H1 (cell line): ENCODE measurements at regions not wholly inside any gene's neighbourhood (a gene's known extent, or its start where the extent isn't known, plus 50 kb on each side); places are given as distances from the start of the nearest gene placed in this dataset.

Experiments
- CTCF ChIA-PET: fragments of 300-600 bp; sonication (Branson Sonifier 250); formaldehyde crosslinking; loops from one replicate; lab custom pipeline; 2021; ENCODE audit not compliant: partially characterized antibody; lab: Charles Lee
- POLR2A ChIA-PET: fragments of 300-600 bp; sonication (Branson Sonifier 250); formaldehyde crosslinking; loops from one replicate; lab custom pipeline; 2021; ENCODE audit warnings: inconsistent platforms; ENCODE audit not compliant: partially characterized antibody; lab: Charles Lee
- DNase-seq, 2 experiments: peaks; one replicate each; pipeline versions ENCODE4 v3.0.0 to v3.0.0-alpha.2; 2010 to 2022; ENCODE audit warnings: low spot score in 2 of 2, low read depth in 1 of 2, mixed read lengths in 1 of 2
- FAIRE-seq: peaks from 2 replicates; lab custom pipeline; 2011; peaks lifted over from hg19 to GRCh38; lab: Jason Lieb, UNC
- H2AFZ ChIP-seq: 2 replicates; pipeline ENCODE4 v1.8.1; 2012; ENCODE audit warnings: low read length, inconsistent platforms
- H2AK5ac ChIP-seq: 2 replicates; pipeline ENCODE4 v1.6.1; 2013; ENCODE audit warnings: low read depth, low read length
- H2BK120ac ChIP-seq: replicated peaks from 2 replicates; pipeline ENCODE3; 2013; ENCODE audit warnings: low read depth, low read length, inconsistent platforms
- H2BK12ac ChIP-seq: 2 replicates; pipeline ENCODE4 v1.6.1; 2013; ENCODE audit warnings: low read depth, low read length
- H2BK15ac ChIP-seq: 2 replicates; pipeline ENCODE4 v1.6.1; 2013; ENCODE audit warnings: low read length
- H2BK20ac ChIP-seq: 2 replicates; pipeline ENCODE4 v1.6.1; 2013; ENCODE audit warnings: low read length
- H2BK5ac ChIP-seq: 2 replicates; pipeline ENCODE4 v1.6.1; 2013; ENCODE audit warnings: low read depth, low read length
- H3K14ac ChIP-seq: 2 replicates; pipeline ENCODE4 v1.6.1; 2013; ENCODE audit warnings: inconsistent platforms; ENCODE audit not compliant: insufficient read length
- H3K18ac ChIP-seq: 2 replicates; pipeline ENCODE4 v1.6.1; 2013; ENCODE audit warnings: low read length; ENCODE audit errors: extremely low read depth
- H3K23ac ChIP-seq: 2 replicates; pipeline ENCODE4 v1.6.1; 2013; ENCODE audit warnings: inconsistent platforms; ENCODE audit not compliant: insufficient read length
- H3K23me2 ChIP-seq: 2 replicates; pipeline ENCODE4 v1.6.1; 2013; ENCODE audit warnings: low read depth, low read length
- H3K27ac ChIP-seq: 2 replicates; pipeline ENCODE4 v1.6.1; 2011; ENCODE audit warnings: low read depth, low read length, inconsistent platforms
- H3K27me3 ChIP-seq, 4 experiments: replicated peaks in 1 of 4; 1 replicate in 1 of 4; 2 replicates in 3 of 4; pipeline versions ENCODE4 v1.6.1 to v1.8.1; 2011 to 2013; ENCODE audit warnings: low read length in 3 of 4, mild to moderate bottlenecking in 3 of 4, inconsistent platforms in 2 of 4, mixed read lengths in 2 of 4, moderate library complexity in 1 of 4; ENCODE audit not compliant: control insufficient read depth in 3 of 4, insufficient read depth in 3 of 4; ENCODE audit errors: extremely low read depth in 1 of 4
- H3K36me3 ChIP-seq, 4 experiments: 2 replicates each; pipeline versions ENCODE4 v1.6.1 to v1.8.1; 2011 to 2013; ENCODE audit warnings: mild to moderate bottlenecking in 4 of 4, low read length in 3 of 4, moderate library complexity in 2 of 4, control low read depth in 1 of 4, inconsistent platforms in 1 of 4; ENCODE audit not compliant: insufficient read depth in 4 of 4, control insufficient read depth in 2 of 4
- H3K4ac ChIP-seq: replicated peaks from 2 replicates; pipeline ENCODE3; 2013; ENCODE audit warnings: low read length, low read depth, mixed read lengths, inconsistent platforms; ENCODE audit not compliant: insufficient read length
- H3K4me1 ChIP-seq, 4 experiments: replicated peaks in 1 of 4; 1 replicate in 1 of 4; 2 replicates in 3 of 4; pipeline versions ENCODE4 v1.6.1 to v1.8.1; 2011 to 2013; ENCODE audit warnings: low read length in 3 of 4, inconsistent platforms in 2 of 4, mixed read lengths in 1 of 4; ENCODE audit not compliant: insufficient read depth in 4 of 4, control insufficient read depth in 3 of 4
- H3K4me2 ChIP-seq, 2 experiments: 2 replicates each; pipeline versions ENCODE4 v1.6.1 to v1.8.1; 2011 to 2013; ENCODE audit warnings: low read depth in 2 of 2, low read length in 2 of 2, control low read depth in 1 of 2, inconsistent platforms in 1 of 2, mild to moderate bottlenecking in 1 of 2; ENCODE audit not compliant: insufficient read depth in 1 of 2
- H3K4me3 ChIP-seq, 4 experiments: fragments of 200-600, 300-600 bp in 1 of 4; sonication (generic), shearing (Covaris generic), sonication (Bioruptor Twin) in 1 of 4; 2 replicates each; pipeline versions ENCODE4 v1.5.1 to v1.8.1; 2011 to 2016; ENCODE audit warnings: low read length in 4 of 4, low read depth in 3 of 4, control low read depth in 2 of 4, inconsistent platforms in 2 of 4, mild to moderate bottlenecking in 2 of 4, mixed read lengths in 1 of 4, moderate library complexity in 1 of 4; ENCODE audit not compliant: insufficient read depth in 2 of 4; ENCODE audit errors: extremely low read depth in 1 of 4
- H3K56ac ChIP-seq: replicated peaks from 2 replicates; pipeline ENCODE3; 2013; ENCODE audit warnings: low read depth, mild to moderate bottlenecking, mixed read lengths, low read length, inconsistent platforms; ENCODE audit not compliant: insufficient read length
- H3K79me1 ChIP-seq: 2 replicates; pipeline ENCODE4 v1.6.1; 2013; ENCODE audit warnings: low read depth, low read length, control low read depth
- H3K79me2 ChIP-seq, 2 experiments: 2 replicates each; pipeline versions ENCODE4 v1.6.1 to v1.8.1; 2012 to 2013; ENCODE audit warnings: low read length in 2 of 2, mild to moderate bottlenecking in 2 of 2, inconsistent platforms in 1 of 2; ENCODE audit not compliant: insufficient read depth in 2 of 2, control insufficient read depth in 1 of 2
- H3K9ac ChIP-seq, 4 experiments: replicated peaks in 1 of 4; 1 replicate in 1 of 4; 2 replicates in 3 of 4; pipeline versions ENCODE4 v1.6.1 to v1.8.1; 2011 to 2013; ENCODE audit warnings: low read depth in 3 of 4, low read length in 3 of 4, control low read depth in 2 of 4, mild to moderate bottlenecking in 2 of 4, moderate library complexity in 2 of 4, inconsistent platforms in 1 of 4; ENCODE audit errors: extremely low read depth in 1 of 4
- H3K9me3 ChIP-seq, 2 experiments: 2 replicates each; pipeline versions ENCODE4 v1.6.1 to v1.8.1; 2012 to 2013; ENCODE audit warnings: mild to moderate bottlenecking in 2 of 2, moderate library complexity in 2 of 2, control low read depth in 1 of 2, inconsistent platforms in 1 of 2, low read depth in 1 of 2, low read length in 1 of 2, mixed read lengths in 1 of 2; ENCODE audit not compliant: insufficient read depth in 2 of 2
- H4K20me1 ChIP-seq, 2 experiments: replicated peaks in 1 of 2; 2 replicates each; pipeline versions ENCODE3 to v1.8.1; 2011 to 2013; ENCODE audit warnings: inconsistent platforms in 2 of 2, low read length in 2 of 2, mild to moderate bottlenecking in 1 of 2; ENCODE audit not compliant: insufficient read depth in 2 of 2, control insufficient read depth in 1 of 2
- H4K5ac ChIP-seq: 2 replicates; pipeline ENCODE4 v1.6.1; 2013; ENCODE audit warnings: low read length, low read depth, mixed read lengths, inconsistent platforms; ENCODE audit not compliant: insufficient read length
- H4K8ac ChIP-seq: 2 replicates; pipeline ENCODE4 v1.8.0; 2013; ENCODE audit warnings: mild to moderate bottlenecking, moderate library complexity, low read length, inconsistent platforms; ENCODE audit not compliant: insufficient read depth; ENCODE audit errors: extremely low read depth
- H4K91ac ChIP-seq: replicated peaks from 2 replicates; pipeline ENCODE3; 2013; ENCODE audit warnings: low read length, mixed read lengths, inconsistent platforms; ENCODE audit not compliant: insufficient read length
- BACH1 ChIP-seq: IDR thresholded peaks from 2 replicates; pipeline ENCODE4 v1.6.1; 2012; ENCODE audit warnings: low read length, improper control_type of control experiment
- CTBP2 ChIP-seq: IDR thresholded peaks from 2 replicates; pipeline ENCODE4 v1.7.0; 2011; ENCODE audit warnings: borderline replicate concordance, mild to moderate bottlenecking, moderate library complexity, mixed read lengths, low read length; ENCODE audit not compliant: insufficient read depth, insufficient read length
- SP2 ChIP-seq: IDR thresholded peaks from 2 replicates; pipeline ENCODE4 v1.6.1; 2012; ENCODE audit warnings: mild to moderate bottlenecking, low read length, inconsistent platforms
- WGBS, 2 experiments: shearing (Covaris generic) in 1 of 2; methylation state at CpG; one replicate each; pipeline versions ENCODE4 v1.1.6 to v1.1.7; 2013 to 2015; ENCODE audit warnings: low lambda C conversion rate in 2 of 2, mixed read lengths in 2 of 2, inconsistent platforms in 1 of 2, low coverage in 1 of 2, missing lambda C conversion rate in 1 of 2; ENCODE audit not compliant: insufficient replicate concordance in 2 of 2, insufficient coverage in 1 of 2, insufficient read length in 1 of 2; ENCODE audit errors: extremely low coverage in 1 of 2, missing lambda C conversion rate in 1 of 2; 5-methylcytosine and 5-hydroxymethylcytosine counted together

- no peak for DNase-seq
- H2AFZ ChIP-seq: no peak overlapping the region
- no peak for FAIRE-seq
- H3K4me1 ChIP-seq: no peaks in the 10 kb centered on the region
- no peak overlapping the region for H3K4ac ChIP-seq
- H3K9ac ChIP-seq: no peak overlapping the region
- no peaks in the 10 kb centered on the region for H3K79me1 ChIP-seq
- no peak overlapping the region for H3K4me2 ChIP-seq
- H3K9me3 ChIP-seq: no peaks in the 10 kb centered on the region
- no peaks in the 10 kb centered on the region for H3K27me3 ChIP-seq
- no peaks in the 10 kb centered on the region; the same call in 1 of the 2 replicates for H3K23me2 ChIP-seq
- H2BK20ac ChIP-seq: no peak overlapping the region
- H4K8ac ChIP-seq: no peak overlapping the region
- H2AK5ac ChIP-seq: no peak overlapping the region
- no peak overlapping the region for H3K27ac ChIP-seq
- H4K5ac ChIP-seq: no peak overlapping the region
- WGBS, 2 experiments: 83% methylated on average over 1 of the region's 1 CpG; no CpG with 5 or more reads in 1 of the 2 experiments
- H3K4me3 ChIP-seq: no peak overlapping the region
- H3K14ac ChIP-seq: no peak overlapping the region
- no peak overlapping the region for H3K23ac ChIP-seq
- H3K18ac ChIP-seq: no peak overlapping the region
- no peaks in the 10 kb centered on the region for H4K20me1 ChIP-seq
- H4K91ac ChIP-seq: no peak overlapping the region
- H2BK15ac ChIP-seq: no peak overlapping the region
- H2BK120ac ChIP-seq: no peak overlapping the region
- H2BK5ac ChIP-seq: no peak overlapping the region
- H3K56ac ChIP-seq: no peak overlapping the region
- H3K79me2 ChIP-seq: no peaks in the 10 kb centered on the region
- no peaks in the 10 kb centered on the region for H3K36me3 ChIP-seq
- ChIA-PET POLR2A (interaction anchor here (0.6 kb wide), 1 partner anchor 18 kb away, joined by 3 read pairs; no protein-coding TSS in a partner anchor), CTCF (no interaction called here)
- H2BK12ac ChIP-seq: no peak overlapping the region
- no peak for TF ChIP-seq SP2
- no peak for TF ChIP-seq BACH1
- no peak for TF ChIP-seq CTBP2
Observed at GRCh38 chr1:115538579-115538978, 103.2 kb upstream of the VANGL1 start.
